HCT116 (cell line): ENCODE measurements at regions not wholly inside any gene's neighbourhood (a gene's known extent, or its start where the extent isn't known, plus 50 kb on each side); places are given as distances from the start of the nearest gene placed in this dataset.

ENCODE experiments used
- POLR2A ChIP-seq: IDR thresholded peaks from 2 replicates; pipeline ENCODE4 v1.7.0; 2011; ENCODE audit warnings: borderline replicate concordance; ENCODE audit not compliant: insufficient read depth, insufficient read length; ENCODE audit errors: extremely low read depth
- RAD21 ChIP-seq: IDR thresholded peaks from 2 replicates; pipeline ENCODE4 v1.6.1; 2012; ENCODE audit warnings: low read depth, mild to moderate bottlenecking
- TF ChIP-seq, protein P1 (sequence below), 3 experiments: fragments of 200-600 bp in 1 of 3; sonication (generic) in 1 of 3; IDR thresholded peaks in 2 of 3; conservative IDR thresholded peaks in 1 of 3; 2 replicates each; pipeline ENCODE4 v1.5.1; 2012 to 2017; ENCODE audit warnings: low read depth in 2 of 3, low read length in 2 of 3, antibody characterized with exemption in 1 of 3, borderline replicate concordance in 1 of 3, control low read depth in 1 of 3, mild to moderate bottlenecking in 1 of 3, mixed read lengths in 1 of 3, mixed run types in 1 of 3, moderate library complexity in 1 of 3; ENCODE audit not compliant: insufficient read depth in 1 of 3

DNA sequence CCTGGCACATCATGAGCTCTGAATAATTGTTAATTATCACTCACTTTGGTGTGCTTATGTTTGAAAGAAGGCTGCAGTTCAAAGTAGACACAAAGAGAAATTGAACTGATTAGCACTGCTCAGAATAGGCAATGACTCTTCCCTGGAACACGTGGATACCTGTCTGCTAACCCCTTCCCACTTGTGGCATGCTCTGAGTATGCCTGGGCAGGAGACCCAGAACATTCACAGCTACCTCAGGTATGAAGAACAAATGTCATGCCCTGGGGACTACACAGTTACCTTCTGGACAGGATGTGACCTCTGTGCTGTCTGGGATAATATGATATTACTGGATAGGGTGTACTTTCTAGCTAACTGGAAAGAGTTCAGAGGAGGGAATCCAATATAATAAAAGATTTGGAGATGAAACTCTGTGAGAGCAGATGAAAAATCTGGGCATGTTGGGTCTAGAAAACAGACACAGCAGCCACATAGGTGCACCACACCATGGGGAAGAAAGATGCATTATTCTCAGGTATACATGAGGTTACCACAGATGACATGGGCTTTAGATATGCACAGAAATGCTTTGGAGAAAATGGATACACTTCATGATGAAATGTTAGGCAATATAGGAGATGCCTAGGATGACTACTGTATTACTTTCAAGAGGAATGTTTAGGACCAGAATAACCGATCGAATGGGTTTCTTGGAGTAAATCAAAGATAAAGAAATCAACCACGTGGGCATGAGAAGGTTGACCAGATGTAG, 324.2 kb upstream of the PREP start:
- TF ChIP-seq, protein P1, sequence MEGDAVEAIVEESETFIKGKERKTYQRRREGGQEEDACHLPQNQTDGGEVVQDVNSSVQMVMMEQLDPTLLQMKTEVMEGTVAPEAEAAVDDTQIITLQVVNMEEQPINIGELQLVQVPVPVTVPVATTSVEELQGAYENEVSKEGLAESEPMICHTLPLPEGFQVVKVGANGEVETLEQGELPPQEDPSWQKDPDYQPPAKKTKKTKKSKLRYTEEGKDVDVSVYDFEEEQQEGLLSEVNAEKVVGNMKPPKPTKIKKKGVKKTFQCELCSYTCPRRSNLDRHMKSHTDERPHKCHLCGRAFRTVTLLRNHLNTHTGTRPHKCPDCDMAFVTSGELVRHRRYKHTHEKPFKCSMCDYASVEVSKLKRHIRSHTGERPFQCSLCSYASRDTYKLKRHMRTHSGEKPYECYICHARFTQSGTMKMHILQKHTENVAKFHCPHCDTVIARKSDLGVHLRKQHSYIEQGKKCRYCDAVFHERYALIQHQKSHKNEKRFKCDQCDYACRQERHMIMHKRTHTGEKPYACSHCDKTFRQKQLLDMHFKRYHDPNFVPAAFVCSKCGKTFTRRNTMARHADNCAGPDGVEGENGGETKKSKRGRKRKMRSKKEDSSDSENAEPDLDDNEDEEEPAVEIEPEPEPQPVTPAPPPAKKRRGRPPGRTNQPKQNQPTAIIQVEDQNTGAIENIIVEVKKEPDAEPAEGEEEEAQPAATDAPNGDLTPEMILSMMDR (IDR thresholded peaks at IDR 0.05 in 2 of 3, conservative IDR thresholded peaks at IDR 0.05 in 1 of 3; ENCODE audit: borderline replicate concordance in 1 of 3, insufficient read depth in 1 of 3, low read depth in 2 of 3, low read length in 2 of 3) = no peak
- TF ChIP-seq POLR2A (no peak), RAD21 (no peak)
